Caki2 (cell line): ENCODE measurements at regions not wholly inside any gene's neighbourhood (a gene's known extent, or its start where the extent isn't known, plus 50 kb on each side); places are given as distances from the start of the nearest gene placed in this dataset.

Source experiments
- DNase-seq: peaks from one replicate; pipeline ENCODE4 v3.0.0-alpha.2; 2015; ENCODE audit warnings: low read depth
- in situ Hi-C: cut with HindIII; loops from 2 replicates; pipeline ENCODE4 v1.10.0; 2016; ENCODE audit warnings: low sequenced_read_pairs, low pct_unique_long_range_greater_than_20kb, mixed read lengths

- in situ Hi-C loops, result no loop called here
- DNase-seq, result no peak
These were observed 329.5 kb downstream of the TPBG start for GRCh38 chr6:82693094-82693493.

DNA sequence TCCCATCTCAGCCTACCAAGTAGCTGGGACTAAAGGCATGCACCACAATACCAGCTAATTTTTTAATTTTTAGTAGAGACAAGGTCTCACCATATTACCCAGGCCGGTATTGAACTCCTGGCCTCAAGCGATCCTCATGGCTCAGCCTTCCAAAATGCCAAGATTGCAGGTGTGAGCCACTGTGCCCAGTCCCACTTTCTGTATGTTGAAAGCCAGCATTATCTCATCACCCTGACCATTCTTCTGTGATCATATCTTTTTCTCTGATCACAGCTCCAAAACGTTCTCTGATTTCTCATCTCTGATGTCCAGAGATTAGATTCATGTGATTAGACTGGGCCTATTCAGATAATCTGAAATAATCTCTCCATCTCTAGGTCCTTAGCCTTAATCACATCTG is 337.7 kb downstream of the TPBG start:
- no peak for DNase-seq
- in situ Hi-C loops, result no loop called here

- in situ Hi-C loops, result no loop called here
These were observed 339.0 kb downstream of the TPBG start for GRCh38 chr6:82702574-82702973.

GRCh38 chr6:82703230-82703629 is 339.6 kb downstream of the TPBG start:
- in situ Hi-C loops, result no loop called here
- no peak for DNase-seq

More at GRCh38 chr6:82702574-82702973, 339.0 kb downstream of the TPBG start:
- peak; percentile 35 for DNase-seq

DNA sequence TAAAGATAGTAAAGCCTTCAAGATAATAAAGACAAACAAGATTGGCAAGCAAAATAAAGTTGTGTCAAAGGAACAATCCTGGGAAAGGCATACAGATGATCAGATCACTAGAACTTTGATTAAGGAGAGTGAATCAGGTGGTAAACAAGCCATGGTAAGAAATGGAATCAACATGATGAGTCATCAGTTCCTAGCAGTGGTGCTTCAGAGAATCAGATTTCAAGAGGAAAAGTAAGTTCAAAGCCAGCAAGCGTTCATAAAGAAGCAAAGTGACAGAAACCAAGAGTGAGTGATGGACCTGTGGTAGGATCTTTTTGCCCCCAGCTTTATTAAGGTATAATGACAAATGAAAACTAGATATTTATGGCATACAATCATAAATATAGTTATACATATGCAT is 340.4 kb downstream of the TPBG start:
- DNase-seq, result no peak
- in situ Hi-C loops, result no loop called here

DNA sequence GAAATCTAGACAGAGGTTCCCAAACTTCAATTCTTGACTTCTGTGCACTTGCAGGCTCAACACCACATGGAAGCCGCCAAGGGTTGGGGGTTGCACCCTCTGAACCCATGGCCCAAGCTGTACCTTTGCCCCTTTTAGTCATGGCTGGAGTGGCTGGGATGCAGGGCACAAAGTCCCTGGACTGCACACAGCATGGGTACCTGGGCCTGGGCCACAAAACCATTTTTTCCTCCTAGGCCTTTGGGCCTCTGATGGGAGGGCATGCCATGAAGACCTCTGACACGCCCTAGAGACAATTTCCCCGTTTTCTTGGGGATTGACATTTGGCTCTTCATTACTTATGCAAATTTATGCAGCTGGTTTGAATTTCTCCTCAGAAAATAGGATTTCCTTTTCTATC is 342.0 kb downstream of the TPBG start:
- in situ Hi-C loops, result no loop called here
- DNase-seq, result no peak

GRCh38 chr6:82711105-82711827 is 347.6 kb downstream of the TPBG start:
- no peak for DNase-seq
- in situ Hi-C loops, result no loop called here

DNA sequence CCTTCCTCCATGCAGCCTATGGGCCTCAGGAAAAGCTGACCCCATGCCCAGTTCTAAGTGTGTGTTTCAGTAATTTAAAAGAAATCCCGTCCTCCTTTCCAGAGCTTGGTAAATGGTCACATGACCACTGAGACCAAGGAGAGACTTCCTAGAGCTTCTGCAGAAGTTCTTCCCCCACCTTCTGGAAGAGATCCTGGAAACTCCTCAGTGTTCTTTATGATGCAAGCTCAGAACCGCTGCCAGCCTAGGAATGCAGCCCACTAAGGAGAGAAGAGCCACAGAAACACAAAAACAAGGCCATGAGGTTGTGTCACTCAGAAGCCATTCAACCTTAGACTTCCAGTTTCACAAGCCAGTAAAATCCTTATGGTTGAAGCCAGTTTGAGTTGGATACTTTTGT is 348.4 kb downstream of the TPBG start:
- in situ Hi-C loops, result no loop called here
- DNase-seq, result no peak

DNA sequence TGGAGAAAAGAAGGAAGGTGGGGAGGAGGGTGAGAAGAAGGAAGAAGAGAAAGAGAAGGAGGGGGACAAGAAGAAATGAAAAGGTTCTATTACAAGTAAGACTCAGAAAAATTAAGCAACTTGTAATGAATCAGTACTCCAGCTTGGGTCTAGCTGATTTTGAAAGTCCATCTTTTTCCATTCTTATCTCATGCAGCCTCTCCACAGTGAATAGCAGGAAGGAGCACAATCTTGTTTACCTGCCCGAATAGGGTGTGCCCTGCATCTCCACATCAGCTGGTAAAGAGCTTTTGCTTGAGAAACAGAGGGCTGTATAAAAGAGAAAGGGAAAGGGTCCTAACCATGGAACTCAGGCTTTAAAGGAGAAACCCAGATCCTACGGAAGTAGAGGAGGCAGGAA is 348.8 kb downstream of the TPBG start:
- in situ Hi-C loops, result no loop called here

GRCh38 chr6:82712826-82713225 is 349.2 kb downstream of the TPBG start:
- in situ Hi-C loops, result no loop called here
- no peak for DNase-seq

More for the DNA sequence above, 348.8 kb downstream of the TPBG start:
- DNase-seq, result no peak

- DNase-seq, result no peak
- in situ Hi-C loops, result no loop called here
These were observed 344.6 kb downstream of the UBE3D start for GRCh38 chr6:82720992-82721391.

DNA sequence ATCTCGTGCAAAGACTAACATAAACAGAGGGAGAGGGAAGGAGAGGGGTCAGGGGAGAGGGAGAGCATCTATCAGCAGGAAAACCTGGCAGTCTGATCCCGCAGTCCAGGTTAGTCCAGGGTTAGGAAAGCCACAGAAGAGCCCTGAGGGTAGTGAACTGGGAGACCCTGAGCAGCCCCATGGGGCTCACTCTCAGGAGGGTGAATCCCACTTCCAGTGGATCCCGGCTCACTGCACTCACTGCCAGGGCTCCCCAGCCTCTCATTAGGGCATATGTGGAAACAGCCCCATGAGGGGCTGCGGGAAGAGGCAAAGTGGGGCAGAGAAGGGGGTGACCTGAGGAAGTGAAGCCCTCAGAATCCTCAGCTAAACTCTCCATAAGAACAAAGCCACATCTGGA is 329.9 kb downstream of the UBE3D start:
- DNase-seq, result no peak
- in situ Hi-C loops, result no loop called here

- DNase-seq, result no peak
- in situ Hi-C loops, result no loop called here
These were observed 327.7 kb downstream of the UBE3D start for GRCh38 chr6:82737965-82738364.

- no peak for DNase-seq
- in situ Hi-C loops, result no loop called here
These were observed 326.9 kb downstream of the UBE3D start for GRCh38 chr6:82738773-82739172.

GRCh38 chr6:82739303-82739702 is 326.3 kb downstream of the UBE3D start:
- DNase-seq, result no peak
- in situ Hi-C loops, result no loop called here

GRCh38 chr6:82740072-82740471 is 325.6 kb downstream of the UBE3D start:
- in situ Hi-C loops, result no loop called here
- DNase-seq, result no peak

DNA sequence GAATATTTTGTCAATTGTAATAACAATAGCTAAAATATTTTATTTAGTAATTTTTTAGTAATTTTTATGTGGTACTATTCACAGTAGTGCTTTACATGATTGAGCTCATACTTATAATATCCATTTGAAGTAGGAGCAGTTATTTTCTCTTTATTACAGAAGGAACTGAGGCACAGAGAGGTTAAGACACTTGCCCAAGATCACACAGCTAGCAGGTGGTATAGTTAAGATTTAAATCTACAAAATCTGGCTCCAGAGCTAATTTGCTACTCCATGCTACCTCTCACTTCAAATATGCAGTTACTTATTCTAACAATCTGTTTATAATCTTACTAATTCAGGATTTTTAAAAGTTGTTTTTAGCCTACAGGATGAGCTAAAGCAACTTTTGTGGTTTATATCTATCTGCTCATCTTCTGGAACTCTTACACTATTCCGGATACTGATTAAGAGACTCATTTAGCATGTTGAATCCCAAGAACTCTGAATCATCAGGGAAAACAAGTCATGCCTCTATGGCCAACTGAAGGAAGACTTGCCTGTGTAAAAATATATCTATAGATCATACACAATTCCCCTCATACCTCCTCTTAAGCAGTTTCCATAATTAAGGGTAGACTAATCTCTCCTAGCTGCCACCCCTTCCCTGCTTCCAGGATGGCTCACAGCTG is 324.2 kb downstream of the UBE3D start:
- in situ Hi-C loops, result no loop called here
- no peak for DNase-seq

DNA sequence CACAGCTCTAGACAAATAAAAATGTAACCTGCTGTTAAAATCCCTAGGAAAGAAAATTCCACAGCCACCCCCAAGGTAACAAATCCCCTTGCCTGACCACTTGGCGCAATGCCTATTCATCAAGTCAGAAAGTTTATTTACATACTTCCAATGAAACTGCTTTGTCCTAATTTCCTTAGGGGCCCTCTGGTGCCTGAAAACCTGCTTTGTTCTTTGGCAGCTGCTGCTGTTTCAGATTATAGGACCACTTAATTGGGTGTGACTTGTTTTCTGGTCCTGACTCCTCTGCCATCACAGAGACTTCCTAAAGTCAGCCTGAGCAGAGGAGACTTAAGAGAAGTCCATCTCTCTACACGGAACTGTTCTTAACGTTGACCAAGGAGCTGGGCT is 323.6 kb downstream of the UBE3D start:
- no peak for DNase-seq
- in situ Hi-C loops, result no loop called here

GRCh38 chr6:82744286-82745015 is 321.2 kb downstream of the UBE3D start:
- in situ Hi-C loops, result no loop called here
- no peak for DNase-seq
